T-helper 1 cell (primary cell): ENCODE measurements at regions not wholly inside any gene's neighbourhood (a gene's known extent, or its start where the extent isn't known, plus 50 kb on each side); places are given as distances from the start of the nearest gene placed in this dataset.

ENCODE experiments used
- DNase-seq, 5 donors: peaks; one replicate each; pipeline ENCODE4 v3.0.0-alpha.2; 2012 to 2020

DNA sequence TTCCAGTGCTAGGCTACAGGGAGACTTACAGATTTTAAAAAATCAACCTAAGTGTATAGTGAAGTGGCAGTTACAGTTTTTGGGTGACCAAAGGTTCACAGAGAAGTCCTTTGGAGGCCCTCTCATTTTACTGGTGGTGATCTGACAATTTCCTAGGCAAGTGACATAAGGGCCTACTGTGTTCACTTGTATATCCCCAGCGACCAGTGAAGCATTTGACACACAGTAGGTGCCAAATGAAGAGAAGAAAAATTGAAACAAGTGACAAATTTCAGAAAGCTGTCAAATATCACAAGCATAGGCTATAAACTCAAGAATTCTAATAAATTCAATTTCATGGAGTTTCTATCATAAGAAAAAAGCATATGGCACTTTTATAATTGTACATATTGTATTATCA lies 89.5 kb downstream of the RPL22L1 start:
- no peak for DNase-seq

DNA sequence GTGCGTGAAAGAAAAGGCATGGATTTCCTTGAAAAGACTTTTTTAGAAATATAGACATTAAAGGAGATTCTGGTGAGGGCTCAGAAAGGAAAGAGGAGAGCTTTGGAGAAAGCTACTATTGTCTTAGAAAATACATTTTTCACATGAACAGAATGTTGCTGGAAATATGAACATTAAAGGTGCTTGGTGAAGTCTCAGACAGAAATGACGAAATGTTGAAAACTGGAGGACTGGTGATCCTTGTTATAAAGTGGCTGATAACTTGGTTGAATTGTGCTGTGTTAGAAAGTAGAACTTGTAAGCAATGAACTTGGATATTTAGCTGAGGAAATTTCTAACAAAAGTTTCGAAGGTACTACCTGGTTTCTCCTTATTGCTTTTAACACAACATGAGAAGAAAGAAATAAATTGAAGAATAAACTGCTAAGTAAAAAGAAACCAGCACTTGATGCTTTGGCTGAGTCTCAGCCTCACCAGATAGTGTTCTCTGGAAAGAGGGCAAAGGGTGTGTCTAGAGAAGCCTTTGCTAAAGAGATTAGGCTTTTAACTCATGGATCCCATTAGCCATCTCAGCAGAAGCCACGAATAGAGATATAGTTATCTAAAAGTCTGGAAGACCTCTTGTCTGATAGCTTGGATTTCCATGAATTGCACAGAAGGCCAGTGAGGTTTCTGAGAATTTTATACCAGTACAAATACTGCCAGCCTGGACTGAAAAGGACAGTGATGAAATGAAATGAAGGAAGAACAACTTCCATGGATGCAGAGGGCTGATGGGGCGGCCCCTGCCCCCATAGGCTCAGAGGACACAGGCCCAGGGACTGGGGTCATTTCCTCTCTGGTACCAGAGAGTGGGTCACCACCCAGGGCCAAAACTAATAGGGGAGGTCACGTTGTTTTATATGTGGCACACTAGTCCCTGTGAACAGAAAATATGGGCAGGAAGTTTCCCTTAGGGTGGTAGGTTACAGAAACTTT lies 91.5 kb downstream of the RPL22L1 start:
- DNase-seq = no peak

DNA sequence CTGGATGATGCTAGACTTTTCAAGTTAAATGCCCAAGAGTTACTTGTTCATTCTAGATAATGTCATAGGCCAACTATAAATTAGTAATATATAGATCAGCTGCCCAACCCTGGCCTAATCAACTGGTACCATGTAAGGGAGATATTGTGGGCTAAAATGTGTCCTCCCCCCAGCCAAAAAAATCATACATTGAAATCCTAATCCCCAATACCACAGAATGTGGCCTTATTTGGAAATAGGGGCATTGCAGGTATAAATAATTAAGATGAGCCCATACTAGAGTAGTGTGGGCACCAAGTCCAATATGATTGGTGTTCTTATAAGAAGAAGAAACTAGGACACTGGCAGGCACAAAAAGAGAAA lies 92.5 kb downstream of the RPL22L1 start:
- DNase-seq = no peak

DNA sequence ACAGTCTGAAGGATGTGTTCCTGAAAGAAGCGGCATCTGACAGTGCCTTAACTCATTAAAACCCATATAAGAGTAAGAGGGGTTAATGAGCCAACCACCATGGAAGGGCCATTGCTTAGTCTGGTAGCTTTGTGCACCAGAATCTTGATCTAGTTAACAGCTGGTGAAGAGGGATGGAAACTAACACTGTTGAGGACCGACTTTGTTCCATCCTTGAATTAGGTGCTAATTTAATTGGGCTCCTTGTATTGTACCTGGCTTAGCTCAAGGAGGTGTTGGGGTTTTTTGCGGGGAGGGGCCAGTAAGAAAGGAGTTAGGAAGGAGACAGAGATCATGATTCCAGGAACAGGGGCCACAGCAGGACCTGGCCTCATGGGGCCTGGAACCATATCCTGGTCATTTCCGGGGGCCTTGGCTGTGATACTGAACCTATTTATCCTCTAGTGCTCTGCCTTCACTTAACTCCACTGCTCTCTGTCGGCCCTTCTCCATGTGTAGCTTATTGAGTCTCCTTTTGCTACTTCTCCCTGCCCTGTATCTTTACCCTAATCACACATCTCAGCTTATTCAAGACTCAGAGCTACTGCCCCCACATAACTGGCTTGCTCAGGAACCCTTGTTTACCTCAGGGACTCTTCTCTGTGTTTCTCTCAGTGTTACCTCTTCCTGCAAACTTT lies 93.0 kb downstream of the RPL22L1 start:
- no peak for DNase-seq

DNA sequence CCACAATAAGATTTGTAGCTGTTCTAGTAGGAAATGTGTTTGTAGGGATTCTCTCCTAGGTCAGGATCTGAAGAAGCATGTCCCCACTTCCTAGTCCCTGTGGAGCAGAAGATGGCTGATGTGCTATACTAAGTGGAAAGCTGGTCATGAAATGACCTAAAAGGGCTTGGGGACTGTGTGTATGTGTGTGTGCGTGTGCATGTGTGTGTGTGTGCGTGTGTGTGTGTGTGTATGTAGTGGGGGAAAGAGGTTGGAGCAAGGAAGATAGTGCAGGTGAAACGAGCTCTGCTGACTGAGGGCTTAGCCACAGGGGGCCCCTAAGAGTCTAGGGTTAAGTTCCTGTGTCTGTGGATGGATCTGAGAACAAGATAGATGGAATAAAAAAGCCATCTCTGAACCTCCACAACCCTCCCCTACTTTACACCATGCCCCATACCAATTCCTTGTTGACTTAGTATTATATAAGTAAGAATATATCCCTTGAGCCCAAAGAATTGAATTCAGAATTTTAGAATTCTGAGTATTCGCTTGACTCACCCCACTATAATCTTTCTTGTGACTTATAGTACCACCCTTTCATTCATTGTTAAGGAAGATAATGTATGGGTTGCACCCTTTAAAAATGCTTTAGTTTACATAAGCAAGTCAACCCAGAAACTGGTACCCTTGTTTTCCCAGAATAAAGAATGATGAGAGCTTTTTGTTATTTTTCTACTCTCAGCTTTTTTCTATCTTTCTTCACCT lies 96.1 kb downstream of the RPL22L1 start:
- no peak for DNase-seq

DNA sequence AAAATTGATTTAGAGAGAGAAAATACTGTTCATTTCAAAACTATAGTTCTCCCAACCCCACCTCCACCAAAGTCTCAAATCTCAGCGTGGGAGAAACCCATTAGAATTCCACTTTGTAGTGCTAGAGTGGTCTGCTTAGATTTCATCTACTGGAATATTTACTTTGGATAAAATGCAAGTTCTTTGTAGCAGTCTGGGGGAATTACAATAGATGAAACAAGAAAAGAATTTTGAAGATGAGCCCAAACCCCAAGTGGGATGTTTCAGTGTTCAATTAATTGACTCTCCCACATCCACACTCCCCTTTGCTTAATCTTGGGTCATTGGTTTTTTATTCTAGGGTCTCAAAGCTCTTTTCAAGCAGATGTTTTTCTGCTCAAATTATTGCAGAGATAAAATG lies 97.8 kb downstream of the RPL22L1 start:
- DNase-seq = no peak

DNA sequence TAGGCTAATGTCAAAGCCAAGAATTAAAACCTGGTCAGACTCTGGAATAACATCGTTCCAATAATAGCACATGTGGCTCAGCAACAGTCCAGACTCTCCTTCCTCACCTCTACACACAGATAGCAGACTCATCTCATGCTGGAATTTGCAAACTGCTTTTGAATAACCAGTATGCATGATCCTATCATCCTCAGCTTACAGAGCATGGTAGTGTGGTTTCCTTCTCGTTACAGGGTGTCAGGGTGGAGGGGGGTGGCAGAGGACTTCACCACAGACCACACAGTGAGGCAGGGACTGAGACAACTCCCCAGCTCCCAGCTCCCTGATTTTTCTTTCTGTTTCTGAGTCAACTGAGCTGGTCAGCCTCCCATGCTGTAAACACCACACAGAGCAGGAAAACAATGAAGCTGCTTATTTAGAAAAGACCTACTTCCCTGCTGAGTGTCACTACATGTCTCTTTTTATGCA lies 101.6 kb downstream of the RPL22L1 start:
- no peak for DNase-seq

DNA sequence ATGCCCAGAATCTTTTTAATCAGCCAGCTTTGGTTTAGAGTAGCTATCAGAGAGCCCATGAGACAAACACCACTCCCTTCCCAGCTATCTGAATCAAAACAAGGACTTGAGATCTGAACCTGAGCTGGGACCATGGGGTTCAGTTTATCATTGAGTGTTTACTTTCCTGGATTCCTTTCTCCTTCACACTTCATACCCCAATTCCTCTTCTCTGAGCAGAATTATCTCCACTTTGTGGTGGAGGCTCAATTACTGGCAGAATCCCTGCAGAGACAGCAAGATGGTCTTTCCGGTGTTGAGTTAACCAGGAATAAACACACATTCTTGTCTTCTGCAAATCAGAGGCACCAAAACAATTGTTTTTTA lies 102.4 kb downstream of the RPL22L1 start:
- no peak for DNase-seq

DNA sequence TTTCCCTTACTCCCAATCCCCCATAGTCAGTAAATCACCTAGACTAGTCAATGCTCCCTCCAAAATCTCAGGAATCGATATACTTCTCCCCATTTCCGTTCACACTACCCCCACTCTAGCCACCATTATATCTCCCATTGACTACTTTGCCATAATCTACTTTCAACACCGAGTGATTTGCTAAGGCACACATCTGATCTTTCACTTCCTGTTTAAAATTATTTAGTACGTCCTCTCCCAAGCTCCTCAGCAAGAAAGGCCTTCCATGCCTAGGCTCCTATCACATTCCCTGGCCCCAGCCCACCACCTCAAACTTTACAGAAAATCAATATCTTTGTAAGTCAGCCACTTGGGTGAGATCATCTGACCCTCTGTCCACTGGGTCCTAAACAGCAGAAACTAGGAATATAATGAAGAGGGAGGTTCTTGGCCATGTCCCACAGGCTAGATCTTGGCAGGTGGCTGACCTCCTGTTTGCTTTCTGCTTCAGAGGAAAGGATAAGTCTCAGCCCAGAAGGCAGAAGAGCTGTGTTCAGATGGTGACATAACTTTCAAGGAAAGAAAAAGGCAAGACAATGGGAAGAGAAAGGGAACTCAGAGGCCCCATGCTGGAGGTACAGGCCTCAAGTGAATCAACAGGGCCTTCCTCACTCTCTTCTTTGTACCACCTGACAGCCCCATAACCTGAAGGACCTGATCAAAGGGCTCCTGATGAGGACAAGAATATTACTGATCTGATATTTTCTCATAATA lies 103.0 kb downstream of the RPL22L1 start:
- no peak for DNase-seq

DNA sequence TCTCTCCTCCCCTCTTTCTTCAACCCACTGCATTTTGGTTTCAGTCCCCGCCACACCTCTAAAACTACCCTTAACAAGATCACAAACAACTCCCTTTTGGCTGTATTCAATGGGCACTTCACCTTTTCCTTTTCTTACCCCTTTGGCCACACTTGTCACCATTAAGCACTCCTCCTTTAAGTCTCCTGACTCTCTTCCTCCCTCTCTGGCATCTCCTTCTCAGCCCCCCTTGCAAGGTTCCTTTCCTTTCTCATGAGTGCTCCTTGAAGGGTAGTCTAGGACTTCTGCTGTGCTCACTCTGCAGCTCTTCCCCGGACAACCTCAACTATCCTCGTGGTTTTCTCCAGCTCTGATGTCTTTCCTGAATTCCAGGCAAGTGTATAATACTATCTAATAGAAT lies 103.7 kb downstream of the RPL22L1 start:
- DNase-seq = no peak

DNA sequence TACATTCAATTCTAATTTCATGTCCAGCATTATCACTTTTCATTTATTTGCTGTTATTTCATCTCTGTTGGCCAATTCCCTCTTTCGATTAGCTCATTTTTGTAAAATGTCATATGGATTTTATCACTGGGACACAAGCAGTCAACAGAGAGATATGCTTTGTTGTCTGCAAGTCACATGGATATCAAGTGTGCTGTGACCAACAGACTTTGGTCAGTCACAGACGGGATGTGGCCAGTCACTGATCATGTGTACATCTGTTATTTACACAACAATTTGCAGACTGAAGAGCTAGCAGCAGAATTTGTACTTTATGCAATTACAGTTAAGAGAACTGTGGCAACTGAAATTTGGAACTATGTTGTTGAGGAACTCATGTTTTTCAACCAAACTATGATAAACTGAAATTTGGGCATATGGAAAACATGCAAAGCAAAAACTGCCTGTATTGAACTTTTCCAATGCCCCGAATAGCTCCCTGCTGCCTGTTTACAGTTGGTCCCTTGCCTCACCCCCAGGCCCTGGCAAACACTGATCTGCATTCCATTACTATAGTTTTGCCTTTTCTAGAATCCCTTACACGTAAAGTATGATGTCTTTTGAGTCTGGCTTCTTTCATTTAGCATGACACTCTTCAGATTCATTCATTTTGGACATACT lies 104.4 kb downstream of the RPL22L1 start:
- DNase-seq = no peak

DNA sequence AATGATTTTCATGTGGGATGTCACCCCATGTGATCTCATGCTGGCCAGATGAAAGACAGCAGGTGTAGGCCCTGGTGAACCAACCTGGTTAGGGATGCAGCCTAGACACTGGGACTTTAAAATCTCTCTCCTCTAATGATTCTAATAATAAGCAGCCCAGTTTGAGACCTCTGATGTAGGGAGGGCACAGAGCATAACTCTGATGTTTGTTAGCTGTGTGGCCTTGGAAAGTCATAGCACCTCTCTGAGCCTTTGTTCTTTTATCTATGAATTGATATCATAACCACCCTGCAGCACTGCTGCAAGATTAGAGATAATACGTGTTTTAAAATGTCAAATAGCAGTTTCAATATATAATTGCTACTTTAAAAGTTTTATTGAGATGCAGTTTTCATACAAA lies 106.0 kb downstream of the RPL22L1 start:
- no peak for DNase-seq

DNA sequence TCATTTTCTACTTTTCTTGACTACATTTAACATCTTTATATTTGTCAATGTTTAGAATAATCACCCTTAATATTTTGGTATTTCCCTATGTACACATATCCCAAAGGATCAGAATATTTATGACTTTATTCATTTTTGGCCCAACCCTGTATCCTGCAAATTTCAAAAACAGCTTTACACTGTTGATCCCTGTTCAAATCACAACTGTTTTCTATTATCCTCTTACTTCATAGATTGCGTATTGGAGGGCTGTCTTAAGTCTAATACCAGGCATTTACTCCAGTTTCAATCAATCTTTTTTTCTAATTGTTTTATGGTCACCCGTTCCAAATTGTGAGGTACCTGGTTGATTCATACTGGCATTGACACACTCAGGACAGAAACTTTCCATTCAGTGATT lies 107.9 kb downstream of the RPL22L1 start:
- no peak for DNase-seq

DNA sequence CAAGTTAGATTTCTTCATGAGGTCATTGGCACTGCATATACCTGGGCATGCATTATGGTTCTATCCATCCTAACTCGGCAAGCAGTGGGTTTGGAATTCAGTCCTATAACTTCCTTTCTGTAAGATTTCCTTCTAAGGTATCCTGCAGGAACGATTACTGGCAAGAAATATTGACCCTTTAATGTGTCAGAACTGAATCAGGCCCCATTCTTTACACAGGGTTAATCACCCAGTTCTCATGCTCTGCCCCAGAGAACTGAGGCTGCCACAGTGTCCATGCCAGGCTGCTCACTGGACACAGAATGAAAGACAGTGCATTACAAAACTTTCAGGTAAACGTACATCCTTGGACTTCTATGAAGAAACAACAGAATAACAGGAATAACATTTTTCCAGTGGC lies 108.9 kb downstream of the RPL22L1 start:
- DNase-seq = no peak

DNA sequence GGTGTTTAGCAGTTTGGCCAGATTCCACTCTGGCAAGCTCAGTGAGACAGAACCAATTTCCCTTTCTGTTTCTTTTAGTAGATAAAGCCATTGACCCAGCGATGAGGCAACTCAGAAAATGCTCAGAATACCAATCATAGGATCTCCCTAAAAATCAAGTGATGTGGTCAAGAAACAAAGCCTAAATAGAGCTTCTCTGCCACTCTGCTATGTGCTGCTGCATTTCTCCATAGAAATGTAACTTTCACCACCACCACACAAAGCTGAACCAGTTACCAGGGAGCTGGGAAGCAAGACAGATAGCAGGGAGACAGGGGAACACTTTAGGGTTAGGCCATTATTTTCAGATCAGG lies 109.8 kb downstream of the RPL22L1 start:
- no peak for DNase-seq

DNA sequence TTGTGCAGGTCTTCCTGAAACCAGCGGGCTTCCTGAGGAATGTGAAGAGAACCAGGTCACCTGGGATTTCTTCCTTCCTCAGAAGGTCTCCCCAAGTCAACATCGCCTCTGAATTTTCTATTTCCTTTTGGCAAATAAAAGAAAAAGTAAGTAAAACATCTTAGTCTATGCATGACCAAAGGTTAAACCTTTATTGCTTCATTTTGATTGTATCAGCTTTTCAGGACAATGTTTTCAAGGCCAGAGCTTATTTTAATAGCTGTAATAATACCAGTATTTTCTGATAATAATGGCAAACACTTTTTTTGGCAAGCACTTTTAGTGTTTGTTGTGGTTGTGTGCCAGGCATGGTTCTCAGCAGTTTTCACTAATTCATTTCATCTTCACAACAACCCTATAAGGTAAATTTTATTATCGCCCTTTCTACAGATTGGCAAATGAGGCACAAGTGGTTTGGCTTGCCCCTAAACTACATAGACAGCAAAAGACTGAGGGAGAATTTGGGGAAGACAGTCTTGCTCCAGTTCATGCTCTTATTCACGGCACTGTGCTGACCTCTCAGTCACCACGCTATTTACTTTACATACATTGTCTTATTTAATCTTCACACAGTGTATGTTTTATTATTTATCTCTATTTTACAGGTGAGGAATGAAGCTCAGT lies 110.4 kb downstream of the RPL22L1 start:
- no peak for DNase-seq

DNA sequence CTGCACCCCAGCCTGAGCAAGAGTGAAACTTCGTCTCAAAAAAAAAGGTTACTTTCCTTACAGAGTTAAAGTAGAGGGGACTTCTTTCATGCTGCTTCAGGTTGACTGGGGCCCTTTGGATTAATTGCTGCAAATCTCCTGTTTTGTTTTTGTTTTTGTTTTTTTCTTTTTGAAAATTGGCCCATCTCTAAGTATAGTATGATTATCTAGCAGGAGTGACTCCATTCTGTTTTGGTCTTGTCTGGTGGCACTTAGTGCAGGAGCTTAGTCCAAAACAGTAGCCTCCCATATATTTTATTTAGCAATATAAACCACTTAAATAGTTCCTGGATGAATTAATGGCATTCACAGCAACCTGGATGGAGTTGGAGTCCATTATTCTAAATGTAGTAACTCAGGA lies 113.0 kb downstream of the RPL22L1 start:
- DNase-seq = no peak

DNA sequence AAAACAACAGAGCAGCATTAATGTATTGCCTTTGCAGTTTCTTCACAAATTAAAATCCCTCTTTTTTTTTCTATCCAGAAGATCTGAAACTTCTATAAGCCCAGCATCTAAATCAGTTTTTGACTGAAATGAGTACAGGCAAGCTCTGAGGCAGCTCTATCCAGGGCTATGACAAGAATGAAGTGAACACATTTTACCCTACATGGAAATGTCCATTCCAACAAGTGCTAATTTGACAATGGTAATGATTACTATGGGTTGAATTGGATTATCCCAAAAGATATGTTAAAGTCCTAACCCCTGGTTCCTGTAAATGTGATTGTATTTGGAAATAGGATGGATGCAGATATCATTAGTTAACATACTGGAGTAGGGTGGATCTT lies 115.7 kb downstream of the RPL22L1 start:
- DNase-seq = no peak

DNA sequence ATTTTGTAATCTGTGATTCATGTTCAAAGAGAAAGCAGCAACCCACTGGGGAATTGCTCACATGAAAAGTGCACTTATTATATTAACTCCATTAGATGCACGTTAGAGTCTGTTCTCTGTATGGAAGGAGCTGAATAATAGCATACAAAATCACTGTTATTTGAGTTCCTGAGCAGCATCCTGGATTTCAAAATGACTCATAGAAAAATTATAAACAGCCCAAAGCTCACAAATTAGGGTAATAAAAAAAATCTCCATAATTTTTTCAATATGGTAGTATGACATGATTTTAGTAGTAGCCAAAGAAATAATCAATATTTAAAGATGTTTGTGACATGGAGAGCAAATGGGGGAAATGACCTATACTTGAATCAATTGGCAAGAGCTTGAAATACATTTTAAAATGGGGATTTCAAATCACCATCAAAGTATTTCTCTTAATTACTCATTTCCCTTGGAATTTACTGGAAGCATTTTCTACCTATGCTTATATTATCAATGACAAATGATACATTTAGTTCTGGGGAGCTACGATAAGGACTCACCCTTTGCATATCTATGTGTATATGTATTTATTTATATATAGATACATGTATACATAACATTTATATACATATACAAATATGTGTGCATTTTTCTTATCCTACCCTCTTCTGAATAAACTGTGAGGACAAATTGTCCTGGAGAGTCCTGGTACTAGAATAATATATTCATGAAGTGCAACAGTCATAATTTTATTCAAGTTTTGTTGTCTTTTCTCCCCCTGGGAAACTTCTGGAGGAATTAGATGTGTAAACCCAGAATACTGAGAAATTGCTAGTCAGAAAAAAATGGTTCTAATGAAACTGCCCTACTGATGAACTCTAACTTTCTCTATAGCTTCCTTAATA lies 116.3 kb downstream of the RPL22L1 start:
- DNase-seq = no peak

DNA sequence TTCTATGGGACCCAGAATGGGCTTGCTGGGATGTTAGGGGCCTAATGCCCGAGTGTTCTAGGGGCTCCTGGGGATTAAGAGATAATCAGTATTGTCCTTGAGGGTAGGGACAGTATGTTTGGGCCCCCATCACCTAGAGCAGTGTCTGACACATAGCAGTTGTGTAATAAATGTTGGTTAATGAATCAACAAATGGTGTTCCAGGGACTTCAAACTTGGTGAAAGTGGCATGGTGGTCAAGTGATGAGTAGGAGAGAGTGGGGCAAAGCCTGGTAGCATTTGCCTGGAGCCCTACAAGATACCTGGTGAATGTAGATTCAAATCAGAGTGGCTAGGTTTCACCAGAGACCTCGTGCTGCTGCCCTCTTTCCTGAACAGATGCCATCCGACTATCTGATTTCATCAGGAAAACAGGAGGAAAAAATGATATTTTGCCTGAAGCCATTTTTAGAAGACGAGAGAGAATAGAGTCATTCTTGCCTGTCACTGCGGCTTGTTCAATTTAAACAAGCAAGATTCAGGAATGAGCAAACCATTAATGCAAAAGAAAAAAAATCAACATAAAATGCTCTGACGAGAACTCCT lies 117.3 kb downstream of the RPL22L1 start:
- no peak for DNase-seq
